GM21367 (cell line): ENCODE measurements at regions not wholly inside any gene's neighbourhood (a gene's known extent, or its start where the extent isn't known, plus 50 kb on each side); places are given as distances from the start of the nearest gene placed in this dataset.

ENCODE experiments used
- ATAC-seq: cut with Tn5 transposase; IDR thresholded peaks from one replicate; pipeline ENCODE4 v1.9.1; 2021; ENCODE audit not compliant: unreplicated experiment

DNA sequence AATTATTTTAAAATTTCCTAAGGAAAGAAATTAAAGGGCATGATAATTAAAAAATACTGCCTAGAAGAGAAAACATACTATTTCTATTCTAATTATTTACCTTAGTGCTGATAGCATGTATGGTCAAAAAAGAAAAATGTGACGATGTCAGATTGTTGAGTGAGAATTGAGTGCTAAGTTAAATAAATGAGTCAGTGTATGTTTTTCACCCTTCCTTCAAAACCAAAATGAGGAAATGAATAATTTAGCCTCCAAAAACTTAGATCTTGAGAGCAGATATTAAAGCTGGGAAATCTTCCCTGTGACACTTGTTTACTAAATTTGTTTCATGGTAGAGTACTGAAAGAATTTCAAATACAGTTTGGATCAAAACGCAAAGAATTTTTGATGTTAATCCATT lies 58.6 kb upstream of the NYAP2 start:
- ATAC-seq: no peak

DNA sequence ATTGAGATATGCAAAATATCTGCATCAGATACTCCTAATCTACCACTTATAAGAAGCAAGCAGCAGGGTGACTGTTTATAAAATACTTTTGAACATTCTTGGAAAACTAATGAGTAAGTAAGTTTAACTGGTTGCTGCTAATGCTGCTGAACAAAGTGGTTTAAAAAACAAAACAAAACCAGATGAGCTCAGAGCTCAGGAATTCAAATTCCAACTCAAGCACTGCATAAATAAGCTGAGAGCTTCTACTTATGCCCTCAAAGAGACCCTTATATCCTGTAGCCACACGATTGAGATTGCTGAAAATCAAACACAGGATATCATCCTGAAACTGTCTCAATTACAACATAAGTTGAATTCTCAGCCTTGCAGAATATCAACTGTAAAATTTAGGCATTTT lies 62.3 kb upstream of the NYAP2 start:
- no peak for ATAC-seq

DNA sequence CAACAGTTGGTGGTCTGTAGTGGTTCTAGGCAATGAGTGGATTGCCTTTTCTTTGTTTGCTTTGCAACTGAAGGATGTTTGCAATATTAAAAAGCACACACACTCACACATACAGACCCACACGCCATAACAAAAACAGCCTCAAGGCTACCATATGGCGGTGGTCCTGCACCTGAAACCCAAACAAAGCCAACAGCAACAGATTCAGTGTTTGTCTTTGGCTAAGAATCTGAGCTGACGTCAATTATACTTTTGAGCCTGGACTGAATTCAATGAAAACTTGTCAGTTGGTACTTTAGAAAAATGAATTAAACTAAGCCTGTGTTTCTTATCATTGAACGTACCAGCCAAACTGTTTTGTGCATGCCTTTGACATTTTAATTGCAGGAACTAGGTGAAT lies 65.0 kb upstream of the NYAP2 start:
- no peak for ATAC-seq

DNA sequence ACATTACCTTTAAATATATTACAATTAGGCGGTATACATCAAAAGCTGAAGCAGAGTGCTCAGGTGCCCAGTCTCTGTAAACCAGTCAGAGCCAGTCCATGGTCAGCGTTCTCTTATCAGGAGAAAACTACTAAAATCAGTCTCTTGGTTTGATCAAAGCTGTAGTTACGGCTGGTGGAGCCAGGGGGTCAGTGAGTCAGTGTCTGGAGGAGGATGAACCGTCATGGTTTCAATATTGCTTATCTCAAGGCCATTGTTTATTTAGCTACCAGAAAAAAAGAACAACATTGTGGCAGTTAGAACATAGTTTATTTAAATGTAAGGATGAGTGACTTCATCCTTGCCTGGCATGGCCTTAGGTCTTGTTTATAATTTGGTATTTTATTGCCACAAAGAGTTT lies 71.3 kb upstream of the NYAP2 start:
- ATAC-seq: no peak

DNA sequence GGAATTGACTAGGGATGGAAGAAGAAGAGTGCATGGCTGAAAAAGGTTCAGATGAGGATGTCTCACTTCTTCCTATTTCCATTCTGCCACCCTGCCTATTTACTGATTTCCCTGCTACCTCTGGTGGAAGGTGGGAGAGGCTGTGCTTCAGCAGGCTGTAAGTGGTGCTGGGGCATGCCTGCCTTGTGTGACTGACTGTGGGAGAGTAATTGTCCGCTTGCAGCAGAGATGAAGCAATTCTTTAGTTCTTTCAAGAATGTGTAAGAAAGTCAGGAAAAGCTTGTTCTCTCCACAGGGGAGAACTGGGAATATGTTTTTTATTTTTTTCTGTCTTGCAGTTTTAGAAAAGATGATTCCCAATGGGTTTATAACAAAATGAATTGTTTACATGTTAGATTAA lies 72.5 kb upstream of the NYAP2 start:
- ATAC-seq: no peak

DNA sequence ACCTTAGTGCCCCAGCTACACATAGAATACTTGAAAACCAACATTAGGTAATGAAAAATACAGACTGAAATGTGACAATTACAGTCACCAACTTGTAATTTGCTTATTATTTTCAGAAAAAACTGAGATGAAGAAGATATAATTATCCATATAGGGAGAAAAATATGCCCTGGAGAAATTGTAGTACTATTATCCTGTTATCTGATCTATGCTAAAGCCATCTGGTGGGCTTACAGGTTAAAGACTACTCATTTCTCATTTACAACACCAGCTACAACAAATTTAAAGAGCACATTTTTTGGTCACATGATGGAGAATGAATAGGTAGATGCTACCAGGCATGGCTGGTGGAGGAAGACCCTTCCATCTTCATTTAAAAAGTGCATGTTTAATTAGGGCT lies 79.6 kb upstream of the NYAP2 start:
- ATAC-seq: no peak

DNA sequence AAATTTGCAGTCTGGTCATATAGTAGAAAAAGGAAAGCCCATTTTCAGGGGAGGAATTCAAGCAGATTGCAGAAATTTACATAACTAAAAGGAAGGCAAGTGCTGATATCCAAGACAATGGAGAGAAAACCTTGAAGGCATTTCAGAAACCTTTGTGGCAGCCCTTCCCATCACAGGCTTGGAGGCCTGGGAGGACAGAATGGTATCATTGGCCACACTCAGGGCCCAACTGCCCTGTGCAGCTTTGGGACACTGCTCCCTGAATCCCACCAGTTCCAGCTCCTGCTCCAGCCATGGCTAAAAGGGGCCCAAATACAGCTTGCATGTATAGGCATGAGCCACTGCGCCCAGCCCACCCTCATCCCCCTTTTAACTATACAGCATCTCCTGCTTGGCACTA lies 81.1 kb upstream of the NYAP2 start:
- no peak for ATAC-seq

DNA sequence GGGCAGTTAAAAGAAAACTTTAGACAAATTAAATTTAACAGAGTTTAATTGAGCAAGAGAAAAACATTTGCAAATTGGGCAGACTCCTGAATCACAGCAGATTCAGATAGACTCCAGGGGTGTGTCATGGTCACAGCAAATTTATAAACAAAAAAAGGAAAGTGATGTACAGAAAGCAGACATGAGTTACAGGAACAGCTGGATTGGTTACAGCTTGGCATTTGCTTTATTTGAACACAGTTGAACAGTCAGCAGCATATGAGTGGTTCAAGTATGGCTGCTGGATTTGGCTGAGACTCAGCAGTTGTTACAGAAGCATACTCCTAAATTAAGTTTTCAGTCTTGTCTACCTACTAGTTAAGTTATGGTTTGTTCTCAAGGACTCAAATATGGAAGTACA lies 82.3 kb upstream of the NYAP2 start:
- no peak for ATAC-seq

DNA sequence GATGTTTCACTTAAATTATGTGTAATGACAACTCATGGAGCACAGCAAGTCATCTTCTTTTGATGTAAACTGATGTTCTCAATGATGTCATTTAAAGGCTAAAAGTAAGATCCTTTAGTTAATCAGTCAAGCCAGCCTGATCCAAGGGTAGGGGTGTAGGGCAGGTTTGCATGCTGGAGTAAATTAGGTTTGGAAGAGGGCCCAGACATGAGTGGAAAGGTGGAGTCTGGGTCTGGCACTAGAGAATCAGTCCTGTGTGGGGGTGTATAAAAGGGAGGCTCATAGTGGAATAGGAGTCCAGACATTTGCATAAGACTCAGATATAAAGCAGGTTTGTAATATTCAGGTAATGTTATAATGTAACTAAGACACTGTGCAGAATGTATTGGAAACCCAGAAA lies 88.8 kb upstream of the NYAP2 start:
- ATAC-seq: no peak

DNA sequence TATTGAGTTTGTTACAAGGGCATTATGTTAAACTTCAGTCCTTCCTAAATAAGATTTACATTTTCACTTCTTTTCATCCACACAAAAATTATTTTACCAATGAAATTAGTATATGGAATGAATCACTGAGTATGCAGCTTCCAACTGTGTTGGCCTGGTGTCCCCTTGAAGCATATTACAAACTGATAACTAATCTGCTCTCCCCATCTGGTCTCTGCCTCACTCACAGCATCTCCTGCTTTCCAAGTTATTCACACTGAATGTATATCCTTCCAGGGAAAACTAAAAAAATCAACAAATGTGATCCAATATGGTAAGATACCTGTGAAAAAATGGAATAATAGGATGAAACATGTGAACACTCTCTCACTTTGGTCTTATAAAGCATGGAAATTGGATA lies 90.0 kb upstream of the NYAP2 start:
- no peak for ATAC-seq

DNA sequence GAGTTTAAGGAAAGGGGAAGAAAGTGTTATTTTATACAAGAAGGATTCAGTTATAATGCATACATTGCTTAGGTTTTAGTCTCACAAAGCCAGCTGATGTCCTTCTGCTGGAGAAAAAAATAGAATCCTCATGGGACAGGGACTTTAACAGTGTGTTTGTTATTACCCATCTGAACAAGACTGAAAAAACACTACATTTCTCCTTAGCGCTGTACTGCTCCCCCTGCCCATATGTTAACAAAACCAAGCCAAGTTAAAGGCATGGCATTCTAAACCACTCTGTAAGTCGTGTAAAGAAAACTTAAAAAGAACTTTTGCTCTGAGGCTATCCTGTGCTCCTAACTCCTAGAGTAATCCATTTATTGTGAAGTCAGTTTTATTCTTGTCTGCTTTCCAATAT lies 102.6 kb upstream of the NYAP2 start:
- no peak for ATAC-seq

DNA sequence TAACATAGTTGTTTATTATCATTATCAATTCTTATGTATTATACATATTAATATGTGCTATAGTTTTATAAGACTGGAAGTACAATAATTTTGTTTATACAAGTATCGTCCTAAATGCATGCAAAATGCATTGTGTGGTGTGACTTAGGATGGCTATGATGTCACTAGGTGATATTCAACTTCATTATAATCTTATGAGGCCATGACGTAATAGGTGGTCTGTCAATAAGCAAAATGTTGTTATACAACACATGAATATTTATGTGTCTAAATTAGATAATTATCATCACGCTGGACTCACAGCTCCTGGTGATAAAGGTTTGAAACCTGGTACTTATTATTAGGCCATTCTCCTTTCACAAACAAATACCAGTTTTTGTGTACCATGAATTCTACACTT lies 104.4 kb upstream of the NYAP2 start:
- no peak for ATAC-seq

DNA sequence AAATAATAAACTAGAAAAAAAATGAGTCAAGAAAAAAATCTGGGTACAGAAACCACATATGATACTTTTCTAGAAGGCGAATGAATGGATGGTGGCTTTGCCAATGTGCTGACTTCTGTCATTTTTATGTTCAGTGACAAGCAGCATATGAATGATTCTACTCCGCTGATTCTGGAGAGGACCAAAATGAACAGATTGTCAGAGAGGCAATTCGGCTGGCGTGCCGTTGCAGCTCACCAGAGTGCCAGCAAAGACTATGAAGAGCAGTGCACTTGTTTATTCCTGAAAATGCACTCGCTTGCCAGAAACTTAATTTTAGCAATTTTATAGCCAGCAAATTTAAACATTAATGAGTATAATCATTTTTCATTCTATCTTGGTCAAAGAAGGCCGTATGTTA lies 105.9 kb upstream of the NYAP2 start:
- no peak for ATAC-seq

DNA sequence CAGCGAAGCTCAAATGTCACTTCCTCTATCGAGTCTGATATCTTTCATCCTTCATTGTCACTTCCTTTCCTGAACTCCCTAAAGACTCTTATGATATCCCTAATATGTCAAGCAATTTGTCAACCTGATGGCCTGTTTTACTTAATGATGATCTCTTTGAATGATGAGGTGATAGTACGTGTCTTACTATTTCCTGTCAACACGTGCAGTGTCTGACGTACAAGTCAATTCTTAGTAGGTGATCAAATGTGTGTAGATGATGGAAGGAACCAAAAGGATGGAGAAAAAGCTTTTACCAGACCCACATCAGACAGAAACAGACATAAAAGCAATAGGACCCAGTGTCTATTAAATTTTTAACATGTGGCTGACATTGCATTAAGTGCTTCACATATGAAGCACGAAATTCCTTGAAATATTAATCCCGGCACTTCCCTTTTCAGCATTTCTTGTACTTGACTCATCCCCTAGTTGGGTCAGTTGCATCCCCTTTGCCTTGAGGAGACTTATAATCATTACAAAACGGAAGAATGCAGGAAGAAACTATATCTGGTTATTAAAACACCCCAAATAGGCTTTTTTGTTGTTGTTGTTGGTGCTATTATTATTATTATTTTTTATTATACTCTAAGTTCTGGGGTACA lies 108.6 kb upstream of the NYAP2 start:
- ATAC-seq: no peak

DNA sequence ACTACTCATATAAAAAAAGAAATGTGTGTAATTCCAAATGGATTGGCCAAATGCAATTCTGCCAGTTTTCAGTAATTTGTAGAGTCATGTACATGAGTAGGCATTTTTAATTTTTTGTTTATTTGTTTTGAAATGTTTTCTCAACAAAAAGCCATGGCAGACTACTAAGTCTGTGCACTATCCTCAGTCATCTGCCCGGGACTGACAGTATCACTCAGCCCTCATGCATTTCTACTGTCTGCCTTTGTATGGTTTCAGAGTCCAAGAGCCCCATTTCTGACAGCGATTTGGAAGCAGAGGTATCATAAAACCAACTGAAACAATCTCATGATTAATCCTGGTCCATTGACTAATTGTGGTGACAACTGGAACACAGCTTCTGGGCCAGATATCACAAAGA lies 109.9 kb upstream of the NYAP2 start:
- ATAC-seq: no peak

DNA sequence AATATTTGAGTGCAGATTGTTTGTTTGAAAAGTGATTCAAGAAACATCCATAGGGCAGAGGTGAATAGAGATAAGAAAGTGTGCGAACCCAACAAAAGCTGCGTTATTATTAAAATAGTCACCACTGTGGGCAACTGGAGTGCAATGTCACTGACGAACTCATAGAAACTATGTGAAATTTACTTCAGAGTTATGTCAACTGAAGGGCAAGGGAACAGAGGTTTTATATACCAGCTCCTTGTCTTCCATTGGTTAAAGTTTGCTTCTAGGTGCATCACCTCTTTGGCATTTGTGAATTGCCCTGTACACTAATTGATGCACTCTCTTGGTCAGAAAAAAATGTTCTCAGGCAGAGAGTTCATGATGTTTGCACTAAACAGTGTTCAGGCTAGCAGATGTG lies 110.5 kb upstream of the NYAP2 start:
- ATAC-seq: no peak

DNA sequence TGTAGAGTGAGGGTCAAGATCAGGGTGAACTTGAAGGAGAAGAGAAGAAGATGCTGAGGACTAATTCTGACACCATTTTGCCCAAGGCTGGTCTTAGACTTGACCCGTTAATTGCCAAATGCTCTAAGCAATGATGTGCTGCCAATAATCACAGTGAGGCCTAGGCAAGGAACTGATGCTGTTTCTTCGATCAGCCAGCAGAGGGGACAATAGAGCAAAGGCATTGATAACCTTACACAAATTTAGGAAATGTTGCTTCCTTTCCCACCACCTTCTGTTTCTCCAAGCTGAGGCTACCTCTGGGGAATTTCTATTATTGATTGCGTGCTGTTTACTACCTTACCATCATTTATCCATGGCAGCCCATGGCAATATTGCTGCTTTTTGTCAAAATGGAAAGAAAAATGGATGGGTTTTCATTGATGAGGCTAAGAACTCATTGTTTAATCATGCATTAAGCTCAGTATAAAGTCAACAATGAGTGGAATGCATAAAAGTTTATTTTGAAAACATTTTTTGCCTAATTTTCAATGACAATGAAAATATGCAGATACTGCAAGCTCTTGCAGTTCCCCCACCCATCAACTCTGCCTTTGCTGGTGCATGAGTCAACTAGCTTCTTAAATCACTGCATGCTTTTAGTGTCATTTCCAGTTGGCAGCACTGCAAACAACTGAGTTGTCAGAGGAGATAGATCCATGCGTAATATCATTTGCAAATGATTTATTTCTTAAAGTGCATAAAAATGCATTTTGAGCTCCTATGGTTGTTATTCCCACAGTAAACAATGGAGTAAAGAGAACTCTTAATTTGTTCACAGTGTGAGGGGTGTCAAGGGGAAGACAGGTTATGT lies 116.4 kb upstream of the NYAP2 start:
- peak; percentile 94 for ATAC-seq

DNA sequence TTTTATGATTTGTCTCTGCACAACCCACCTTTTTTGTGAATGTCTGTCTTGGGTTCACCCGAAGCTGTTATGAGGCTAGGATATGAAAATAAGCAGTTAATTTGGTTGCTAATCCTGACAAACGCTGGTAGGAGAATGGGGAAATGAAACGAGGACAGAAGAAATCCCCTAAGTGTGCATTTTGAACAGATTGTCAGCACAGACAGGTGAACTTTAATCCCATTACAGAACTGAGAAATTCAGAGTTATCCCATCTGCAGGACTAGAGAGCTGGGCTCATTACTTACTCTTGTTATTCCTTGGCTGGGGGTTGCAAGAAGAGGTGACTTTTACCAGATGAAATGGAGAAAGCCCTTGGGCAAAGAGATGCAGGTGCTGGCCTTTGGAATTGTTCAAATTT lies 123.3 kb upstream of the NYAP2 start:
- ATAC-seq: peak; percentile 75

DNA sequence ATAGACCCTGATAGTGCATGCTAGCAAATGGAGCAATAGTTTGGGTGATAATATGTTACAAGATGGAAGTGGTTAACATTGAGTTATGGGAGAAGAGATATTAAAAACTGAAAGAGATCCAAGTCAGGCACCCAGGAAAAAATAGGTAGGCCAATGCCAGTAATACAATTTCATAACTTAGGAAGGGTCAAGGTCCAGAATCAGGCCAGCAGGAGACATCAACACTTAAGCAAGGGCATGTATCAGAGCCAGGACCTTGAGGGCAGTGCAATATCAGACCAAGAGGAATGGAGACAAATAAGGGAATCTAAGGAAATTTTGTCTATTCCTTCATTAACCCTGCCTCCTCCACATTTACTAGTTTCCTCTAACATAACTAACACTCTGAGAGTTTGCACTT lies 124.1 kb upstream of the NYAP2 start:
- ATAC-seq: no peak

DNA sequence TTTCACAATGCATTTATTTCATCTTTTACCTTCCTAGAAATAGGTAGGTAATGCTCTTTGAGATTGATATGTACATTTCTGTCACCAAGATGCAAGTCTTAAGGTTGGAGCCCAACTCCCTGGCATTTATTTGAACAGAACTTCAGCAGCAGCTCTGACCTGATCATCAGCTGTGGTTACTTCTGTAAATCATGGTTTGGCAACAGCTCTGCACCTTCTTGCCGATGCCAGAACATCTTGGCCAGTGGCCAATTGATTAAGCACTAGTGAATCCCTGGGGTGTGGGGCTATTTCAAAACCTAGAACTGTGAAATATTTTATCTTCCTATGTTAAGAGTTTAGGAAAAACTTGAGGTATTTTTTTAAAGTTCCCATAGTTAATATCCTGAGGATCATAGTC lies 124.8 kb upstream of the NYAP2 start:
- ATAC-seq: no peak

DNA sequence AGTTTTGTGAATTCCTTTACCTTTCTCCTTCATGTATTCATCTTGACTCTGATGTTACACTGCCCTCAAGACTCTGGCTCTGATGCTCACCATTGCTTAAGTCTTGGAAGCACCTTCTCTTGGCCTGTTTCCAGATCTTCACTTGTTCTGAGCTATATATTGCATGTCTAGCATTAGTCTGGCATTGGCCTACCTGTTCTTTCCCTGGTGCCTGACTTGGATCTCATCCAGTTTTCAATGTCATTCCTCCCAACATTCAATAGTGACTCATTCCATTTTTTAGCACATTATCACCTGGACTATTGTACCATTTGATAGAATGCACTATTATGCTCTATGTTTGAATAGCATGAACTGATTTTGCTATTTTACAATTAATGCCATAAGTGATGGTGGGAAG lies 127.3 kb upstream of the NYAP2 start:
- no peak for ATAC-seq

DNA sequence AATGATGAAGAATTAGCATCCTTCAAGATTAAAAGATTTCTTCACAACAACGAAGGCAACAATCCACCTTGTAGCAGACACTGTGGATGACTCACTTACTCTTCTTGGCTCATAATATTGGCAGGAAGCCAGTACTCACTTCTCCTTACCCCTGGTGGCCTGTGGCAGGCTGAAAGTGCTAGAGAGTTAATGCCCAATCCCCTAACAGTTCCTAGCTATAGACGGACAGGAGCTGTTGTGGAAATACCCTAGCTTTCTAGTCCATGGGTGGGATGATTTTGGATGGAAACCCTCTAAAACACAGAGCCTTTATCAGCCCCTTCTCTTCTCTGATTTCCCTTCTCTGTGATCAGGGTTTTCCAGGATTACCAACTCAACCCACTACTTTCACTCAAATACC lies 128.6 kb upstream of the NYAP2 start:
- ATAC-seq: peak; percentile 100

DNA sequence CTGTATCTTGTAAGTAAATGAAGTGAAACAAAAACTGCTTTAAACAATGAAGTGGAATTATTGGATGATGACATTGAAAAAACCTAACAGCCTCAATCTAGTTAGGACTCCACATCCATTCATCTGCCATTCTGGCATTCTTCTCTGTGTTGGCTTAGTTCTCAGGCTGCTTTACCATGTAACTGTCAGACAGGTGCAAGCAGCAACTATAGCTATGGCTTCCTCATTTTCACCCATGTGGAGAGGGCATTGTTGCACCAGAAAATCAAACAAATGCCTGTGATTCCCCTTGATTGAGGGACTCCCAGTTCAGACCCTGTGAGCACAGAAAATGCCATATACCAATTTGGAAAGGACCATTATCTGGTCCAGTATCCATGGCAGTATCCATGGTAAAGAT lies 129.5 kb upstream of the NYAP2 start:
- ATAC-seq: no peak
